ENCODE measurements at regions not wholly inside any gene's neighbourhood (a gene's known extent, or its start where the extent isn't known, plus 50 kb on each side); places are given as distances from the start of the nearest gene placed in this dataset.

DNA sequence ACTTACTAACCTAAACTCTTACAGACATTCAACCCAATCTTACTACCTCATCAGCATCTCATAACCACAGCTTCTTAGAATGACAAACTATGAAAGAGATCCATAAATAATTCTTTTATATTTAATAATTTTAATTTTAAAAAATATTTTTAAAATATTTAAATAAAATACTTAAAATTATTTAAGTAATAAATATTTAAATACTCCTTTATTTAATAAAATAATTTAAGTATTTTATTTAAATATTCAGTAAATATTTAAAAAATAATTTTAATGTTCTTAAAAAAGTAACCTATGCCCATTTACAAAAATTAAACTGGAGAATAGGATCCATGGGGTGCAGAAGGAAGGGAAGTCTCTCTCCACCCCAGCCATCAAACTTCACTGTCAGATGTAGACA lies 627.3 kb upstream of the MGMT start:
- no peak overlapping the region for H3K4me3 Mint-ChIP-seq
- no peaks in the 10 kb centered on the region for H3K4me1 Mint-ChIP-seq
- no peak for ATAC-seq

GRCh38 chr10:128843972-128844371 lies 623.1 kb upstream of the MGMT start:
- H3K36me3 Mint-ChIP-seq = no peaks in the 10 kb centered on the region
- CTCF ChIA-PET = interaction anchor here (0.7 kb wide), 1 partner anchor 711 kb away, joined by 4 read pairs; no protein-coding TSS in a partner anchor

More for the DNA sequence above, 627.3 kb upstream of the MGMT start:
- Mint-ChIP-seq H3K36me3 (no peaks in the 10 kb centered on the region), H3K9me3 (ENCODE audit: low read depth) (no peaks in the 10 kb centered on the region), H3K27ac (no peak overlapping the region), H3K27me3 (peaks cover 5% of the 10 kb centered on the region)
- no peak for DNase-seq
- CTCF ChIA-PET = no interaction called here

DNA sequence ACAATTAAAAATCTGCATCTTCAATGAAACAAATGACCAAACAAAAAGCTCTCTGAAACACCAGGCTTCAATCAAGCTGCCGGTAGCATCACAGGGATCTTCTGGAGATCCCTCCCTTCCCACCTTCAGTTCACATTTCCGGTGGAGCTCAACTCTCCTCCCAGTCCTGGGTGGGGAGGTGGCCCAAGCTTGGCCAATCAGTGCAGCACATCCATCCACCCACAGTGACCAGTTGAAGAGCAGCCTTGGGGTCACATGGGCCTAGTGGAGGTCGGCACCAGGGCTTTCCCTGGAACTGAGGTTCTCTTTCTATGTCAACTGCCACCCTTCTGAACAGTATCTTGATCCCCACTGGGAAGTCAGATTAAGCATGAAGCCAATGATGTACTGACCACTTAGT lies 620.1 kb upstream of the MGMT start:
- H3K9me3 Mint-ChIP-seq (ENCODE audit: low read depth) = no peaks in the 10 kb centered on the region
- H3K27ac Mint-ChIP-seq = no peak overlapping the region
- ATAC-seq (no peak), DNase-seq (no peak)
- H3K4me3 Mint-ChIP-seq = no peak overlapping the region
- no peaks in the 10 kb centered on the region for H3K36me3 Mint-ChIP-seq
- no peaks in the 10 kb centered on the region for H3K4me1 Mint-ChIP-seq
- H3K27me3 Mint-ChIP-seq = no peaks in the 10 kb centered on the region
- CTCF ChIA-PET = no interaction called here

More at GRCh38 chr10:128843972-128844371, 623.1 kb upstream of the MGMT start:
- DNase-seq = no peak
- Mint-ChIP-seq H3K27me3 (peaks cover 5% of the 10 kb centered on the region), H3K4me1 (no peaks in the 10 kb centered on the region), H3K9me3 (ENCODE audit: low read depth) (no peaks in the 10 kb centered on the region), H3K27ac (no peak overlapping the region), H3K4me3 (no peak overlapping the region)
- no peak for ATAC-seq

- no peak overlapping the region for H3K27ac Mint-ChIP-seq
- H3K4me3 Mint-ChIP-seq = no peak overlapping the region
- CTCF ChIA-PET = no interaction called here
- no peaks in the 10 kb centered on the region for H3K36me3 Mint-ChIP-seq
- ATAC-seq (no peak), DNase-seq (no peak)
- no peaks in the 10 kb centered on the region for H3K9me3 Mint-ChIP-seq (ENCODE audit: low read depth)
- no peaks in the 10 kb centered on the region for H3K4me1 Mint-ChIP-seq
- H3K27me3 Mint-ChIP-seq = no peaks in the 10 kb centered on the region
These were observed 618.2 kb upstream of the MGMT start for GRCh38 chr10:128848810-128849209.

- CTCF ChIA-PET = no interaction called here
- ATAC-seq = no peak
- H3K27me3 Mint-ChIP-seq = no peaks in the 10 kb centered on the region
These were observed 616.4 kb upstream of the MGMT start for GRCh38 chr10:128850647-128851046.

GRCh38 chr10:128851281-128851680 lies 615.8 kb upstream of the MGMT start:
- CTCF ChIA-PET = no interaction called here
- H3K4me1 Mint-ChIP-seq = no peaks in the 10 kb centered on the region
- no peak overlapping the region for H3K27ac Mint-ChIP-seq
- ATAC-seq (no peak), DNase-seq (no peak)
- H3K27me3 Mint-ChIP-seq = no peaks in the 10 kb centered on the region
- H3K9me3 Mint-ChIP-seq (ENCODE audit: low read depth) = no peaks in the 10 kb centered on the region
- no peaks in the 10 kb centered on the region for H3K36me3 Mint-ChIP-seq
- no peak overlapping the region for H3K4me3 Mint-ChIP-seq

More at GRCh38 chr10:128850647-128851046, 616.4 kb upstream of the MGMT start:
- Mint-ChIP-seq H3K4me3 (no peak overlapping the region), H3K4me1 (no peaks in the 10 kb centered on the region), H3K27ac (no peak overlapping the region), H3K9me3 (ENCODE audit: low read depth) (no peaks in the 10 kb centered on the region), H3K36me3 (no peaks in the 10 kb centered on the region)
- DNase-seq = no peak

GRCh38 chr10:128851726-128852125 lies 615.3 kb upstream of the MGMT start:
- Mint-ChIP-seq H3K4me1 (no peaks in the 10 kb centered on the region), H3K27me3 (no peaks in the 10 kb centered on the region), H3K4me3 (no peak overlapping the region), H3K9me3 (ENCODE audit: low read depth) (no peaks in the 10 kb centered on the region), H3K36me3 (no peaks in the 10 kb centered on the region), H3K27ac (no peak overlapping the region)
- ATAC-seq (no peak), DNase-seq (no peak)
- CTCF ChIA-PET = no interaction called here

GRCh38 chr10:128852449-128852848 lies 614.6 kb upstream of the MGMT start:
- no peak overlapping the region for H3K27ac Mint-ChIP-seq
- CTCF ChIA-PET = no interaction called here
- H3K27me3 Mint-ChIP-seq = no peaks in the 10 kb centered on the region
- no peak overlapping the region for H3K4me3 Mint-ChIP-seq
- H3K36me3 Mint-ChIP-seq = no peaks in the 10 kb centered on the region
- no peak for DNase-seq
- no peaks in the 10 kb centered on the region for H3K4me1 Mint-ChIP-seq
- no peaks in the 10 kb centered on the region for H3K9me3 Mint-ChIP-seq (ENCODE audit: low read depth)
- ATAC-seq = no peak

- no peaks in the 10 kb centered on the region for H3K4me1 Mint-ChIP-seq
- DNase-seq (no peak), ATAC-seq (no peak)
- H3K36me3 Mint-ChIP-seq = no peaks in the 10 kb centered on the region
- no peaks in the 10 kb centered on the region for H3K27me3 Mint-ChIP-seq
- no peak overlapping the region for H3K4me3 Mint-ChIP-seq
- no peaks in the 10 kb centered on the region for H3K9me3 Mint-ChIP-seq (ENCODE audit: low read depth)
- H3K27ac Mint-ChIP-seq = no peak overlapping the region
- CTCF ChIA-PET = no interaction called here
These were observed 614.1 kb upstream of the MGMT start for GRCh38 chr10:128852902-128853301.

GRCh38 chr10:128853537-128853936 lies 613.5 kb upstream of the MGMT start:
- DNase-seq = no peak
- Mint-ChIP-seq H3K27me3 (no peaks in the 10 kb centered on the region), H3K27ac (no peak overlapping the region), H3K4me1 (no peaks in the 10 kb centered on the region), H3K4me3 (no peak overlapping the region), H3K9me3 (ENCODE audit: low read depth) (no peaks in the 10 kb centered on the region), H3K36me3 (no peaks in the 10 kb centered on the region)
- CTCF ChIA-PET = no interaction called here
- no peak for ATAC-seq

DNA sequence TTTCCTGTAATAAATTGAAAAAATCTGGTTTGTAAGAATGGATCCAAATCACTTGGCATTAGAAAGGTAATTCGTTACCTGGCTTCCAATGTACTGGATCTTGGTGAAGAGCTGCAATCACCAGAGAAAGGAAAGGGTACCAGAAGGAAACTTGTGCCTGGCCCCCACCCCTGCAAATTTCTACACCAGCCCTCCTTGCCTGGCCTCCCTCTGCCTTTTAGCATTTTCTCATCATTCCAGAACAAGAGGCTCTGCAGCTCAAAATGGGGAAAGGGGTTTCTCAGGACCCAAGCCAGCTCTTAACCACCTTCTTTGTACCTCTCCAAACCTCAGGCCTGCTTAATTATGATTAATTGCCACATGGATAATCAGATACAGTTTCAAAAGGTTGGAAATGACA lies 612.8 kb upstream of the MGMT start:
- ATAC-seq (no peak), DNase-seq (no peak)
- Mint-ChIP-seq H3K27ac (no peak overlapping the region), H3K36me3 (no peaks in the 10 kb centered on the region), H3K4me3 (no peak overlapping the region), H3K9me3 (ENCODE audit: low read depth) (no peaks in the 10 kb centered on the region), H3K4me1 (no peaks in the 10 kb centered on the region), H3K27me3 (no peaks in the 10 kb centered on the region)
- CTCF ChIA-PET = no interaction called here

DNA sequence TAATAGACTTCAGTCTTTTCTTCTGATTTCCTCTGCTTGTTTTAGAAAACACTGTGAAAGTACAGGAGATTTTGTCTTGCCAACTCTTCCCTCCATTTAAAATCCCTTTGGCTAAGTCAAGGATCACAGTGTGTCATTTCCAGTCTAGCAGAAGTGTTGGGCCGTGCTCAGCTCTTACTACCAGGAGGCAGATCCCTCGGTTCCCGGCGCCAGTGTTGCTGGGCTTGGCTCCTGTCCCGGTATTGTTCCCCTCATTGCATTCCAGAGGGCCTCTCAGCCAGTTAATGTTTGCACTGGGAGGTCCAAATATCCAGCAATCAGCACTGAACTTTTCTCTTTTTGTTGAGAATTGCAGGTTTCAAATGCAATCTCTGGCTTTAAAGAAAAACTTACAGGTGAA lies 612.1 kb upstream of the MGMT start:
- no peak for DNase-seq
- Mint-ChIP-seq H3K4me3 (no peak overlapping the region), H3K36me3 (no peaks in the 10 kb centered on the region), H3K27me3 (no peaks in the 10 kb centered on the region), H3K27ac (no peak overlapping the region), H3K9me3 (ENCODE audit: low read depth) (no peaks in the 10 kb centered on the region), H3K4me1 (no peaks in the 10 kb centered on the region)
- ATAC-seq = no peak
- CTCF ChIA-PET = no interaction called here

DNA sequence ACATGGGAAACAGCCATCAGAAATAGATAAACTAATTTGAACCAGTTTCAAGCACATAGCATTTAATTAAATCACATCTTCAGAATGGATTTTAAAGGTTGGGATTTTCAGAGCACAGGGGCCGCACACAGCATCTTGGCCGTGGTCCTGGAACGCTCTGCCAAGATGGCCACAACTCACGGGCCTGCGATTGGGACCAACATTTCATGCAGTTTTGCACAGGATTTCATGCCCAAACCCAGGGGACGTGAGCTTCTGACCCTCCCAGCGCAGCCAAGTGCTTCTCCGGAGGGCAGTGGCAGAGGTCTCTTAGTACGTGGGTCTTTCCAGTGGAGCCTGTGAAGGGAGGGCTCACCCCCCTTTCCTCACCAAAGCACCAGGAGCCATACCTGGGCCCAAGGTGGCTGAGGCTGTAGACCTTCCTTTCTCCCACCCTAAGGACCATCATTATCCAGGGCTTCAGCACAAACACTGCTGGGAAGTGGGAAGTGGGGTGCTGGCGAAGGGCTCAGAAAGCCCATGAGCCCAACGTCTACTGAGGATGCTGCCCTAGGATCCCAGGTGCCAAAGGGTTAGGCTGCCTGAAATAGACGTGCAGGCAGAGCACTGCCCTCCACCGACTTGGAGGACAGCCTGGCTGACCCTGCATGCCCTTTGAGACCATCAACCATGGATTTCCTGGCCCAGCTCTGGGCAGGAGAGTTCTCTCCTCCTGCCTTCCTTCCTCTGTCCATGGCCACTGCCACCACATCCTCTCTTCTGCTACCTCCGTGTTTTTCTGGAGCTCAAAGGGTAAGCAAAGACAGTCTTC lies 611.2 kb upstream of the MGMT start:
- Mint-ChIP-seq H3K9me3 (ENCODE audit: low read depth) (no peaks in the 10 kb centered on the region), H3K36me3 (no peaks in the 10 kb centered on the region), H3K27ac (no peak overlapping the region), H3K4me1 (no peaks in the 10 kb centered on the region), H3K27me3 (no peaks in the 10 kb centered on the region), H3K4me3 (no peak overlapping the region)
- CTCF ChIA-PET = no interaction called here
- ATAC-seq = no peak
- DNase-seq = no peak

DNA sequence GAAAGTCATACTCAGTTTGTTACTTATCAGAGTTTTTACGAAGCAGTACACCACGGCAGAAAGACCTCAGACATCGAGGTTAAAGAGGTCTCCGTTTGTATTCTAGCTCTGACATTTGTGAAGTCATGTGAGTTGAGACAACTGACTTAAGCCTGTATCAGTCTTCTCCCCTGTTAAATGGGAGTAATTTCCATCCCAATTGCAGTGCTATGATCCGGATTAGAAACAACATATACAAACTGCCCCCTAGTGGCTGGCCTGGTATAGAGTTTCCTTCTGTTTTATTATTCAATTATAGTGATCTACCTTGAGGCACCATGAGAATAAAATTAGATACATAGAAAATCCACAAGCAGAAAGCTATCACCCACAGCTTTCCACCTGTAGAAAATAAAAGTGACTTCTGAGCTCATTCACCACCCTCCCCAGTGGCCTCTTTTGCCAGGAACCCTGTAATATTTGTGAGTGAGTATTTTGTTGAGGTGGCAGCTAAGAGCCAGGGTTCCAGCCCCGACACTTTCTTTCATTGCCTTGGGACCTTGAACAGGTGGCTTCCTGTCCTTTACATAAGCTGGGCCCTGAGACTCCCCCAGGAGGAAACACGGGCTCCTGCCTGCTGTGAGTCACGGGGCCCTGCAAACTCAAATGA lies 607.2 kb upstream of the MGMT start:
- Mint-ChIP-seq H3K27me3 (no peaks in the 10 kb centered on the region), H3K4me1 (no peaks in the 10 kb centered on the region), H3K27ac (no peak overlapping the region), H3K4me3 (no peak overlapping the region), H3K9me3 (ENCODE audit: low read depth) (no peaks in the 10 kb centered on the region), H3K36me3 (no peaks in the 10 kb centered on the region)
- DNase-seq (no peak), ATAC-seq (no peak)
- CTCF ChIA-PET = interaction anchor here (1.0 to 1.1 kb wide), 2 partner anchors 9 to 133 kb away, joined by 3 read pairs; no protein-coding TSS in a partner anchor
